Memory B cell (primary cell): ENCODE measurements at regions not wholly inside any gene's neighbourhood (a gene's known extent, or its start where the extent isn't known, plus 50 kb on each side); places are given as distances from the start of the nearest gene placed in this dataset.
"Not testable (repeated sequence)": the region's sequence is repeated elsewhere in the genome, so short reads cannot be mapped to it uniquely, and the experiment has no call there.

Experiments
- ATAC-seq: fragments of 150-1000 bp; cut with Tn5 transposase; 2 replicates; pipeline ENCODE4 v1.10.0; 2021; ENCODE audit warnings: low read depth, mild to moderate bottlenecking, moderate library complexity
- DNase-seq, 2 donors: peaks; one replicate each; pipeline ENCODE4 v3.0.0; 2022; ENCODE audit warnings: low spot score in 2 of 2
- H3K27ac Mint-ChIP-seq: one replicate; pipeline ENCODE4 v1.8.0; 2022; ENCODE audit warnings: mild to moderate bottlenecking, moderate library complexity, mixed read lengths
- H3K27me3 Mint-ChIP-seq: one replicate; pipeline ENCODE4 v1.8.0; 2022; ENCODE audit warnings: mixed read lengths
- H3K36me3 Mint-ChIP-seq: one replicate; pipeline ENCODE4 v1.8.0; 2022; ENCODE audit warnings: mild to moderate bottlenecking, mixed read lengths
- H3K4me1 Mint-ChIP-seq: one replicate; pipeline ENCODE4 v1.8.0; 2022; ENCODE audit warnings: mixed read lengths
- H3K4me3 Mint-ChIP-seq: one replicate; pipeline ENCODE4 v1.8.0; 2022; ENCODE audit warnings: mild to moderate bottlenecking, moderate library complexity, mixed read lengths
- H3K9me3 Mint-ChIP-seq: one replicate; pipeline ENCODE4 v1.8.0; 2022; ENCODE audit warnings: mixed read lengths

GRCh38 chr6:139448051-139448649, 73.7 kb upstream of the CITED2 start:
- Mint-ChIP-seq H3K4me3 (no peak overlapping the region), H3K36me3 (peaks cover 10% of the 10 kb centered on the region), H3K27ac (peak overlapping the region; percentile 20), H3K4me1 (no peaks in the 10 kb centered on the region), H3K9me3 (no peaks in the 10 kb centered on the region), H3K27me3 (no peaks in the 10 kb centered on the region)
- DNase-seq (no peak), ATAC-seq (no peak)

- Mint-ChIP-seq H3K4me3 (no peak overlapping the region), H3K36me3 (peaks cover 10% of the 10 kb centered on the region)
- no peak for ATAC-seq
These were observed 73.2 kb upstream of the CITED2 start for GRCh38 chr6:139447656-139447975.

GRCh38 chr6:139446768-139447655, 72.6 kb upstream of the CITED2 start:
- no peaks in the 10 kb centered on the region for H3K27me3 Mint-ChIP-seq
- H3K4me1 Mint-ChIP-seq: no peaks in the 10 kb centered on the region
- no peak overlapping the region for H3K4me3 Mint-ChIP-seq
- DNase-seq (no peak), ATAC-seq (no peak)
- no peaks in the 10 kb centered on the region for H3K9me3 Mint-ChIP-seq
- H3K36me3 Mint-ChIP-seq: peaks cover 4% of the 10 kb centered on the region
- H3K27ac Mint-ChIP-seq: peak overlapping the region; percentile 13

More at GRCh38 chr6:139447656-139447975, 73.2 kb upstream of the CITED2 start:
- Mint-ChIP-seq H3K27ac (no peak overlapping the region), H3K9me3 (no peaks in the 10 kb centered on the region), H3K4me1 (no peaks in the 10 kb centered on the region), H3K27me3 (no peaks in the 10 kb centered on the region)
- DNase-seq: no peak

- Mint-ChIP-seq H3K4me3 (no peak overlapping the region), H3K9me3 (no peaks in the 10 kb centered on the region), H3K27me3 (no peaks in the 10 kb centered on the region), H3K27ac (no peak overlapping the region), H3K4me1 (no peaks in the 10 kb centered on the region), H3K36me3 (peaks cover 3% of the 10 kb centered on the region)
- DNase-seq (no peak), ATAC-seq (no peak)
These were observed 71.8 kb upstream of the CITED2 start for GRCh38 chr6:139446138-139446715.

GRCh38 chr6:139444273-139444787, 69.9 kb upstream of the CITED2 start:
- H3K4me1 Mint-ChIP-seq, H3K36me3 Mint-ChIP-seq, H3K27me3 Mint-ChIP-seq, DNase-seq, H3K4me3 Mint-ChIP-seq, H3K9me3 Mint-ChIP-seq, H3K27ac Mint-ChIP-seq, ATAC-seq: not testable (repeated sequence)

- Mint-ChIP-seq H3K36me3 (peaks cover 4% of the 10 kb centered on the region), H3K27me3 (no peaks in the 10 kb centered on the region), H3K9me3 (no peaks in the 10 kb centered on the region), H3K27ac (no peak overlapping the region), H3K4me3 (no peak overlapping the region), H3K4me1 (no peaks in the 10 kb centered on the region)
- ATAC-seq (no peak), DNase-seq (no peak)
These were observed 69.0 kb upstream of the CITED2 start for GRCh38 chr6:139443231-139444112.

- ATAC-seq (no peak), DNase-seq (no peak)
- no peaks in the 10 kb centered on the region for H3K4me1 Mint-ChIP-seq
These were observed 67.8 kb upstream of the CITED2 start for GRCh38 chr6:139442188-139442671.

GRCh38 chr6:139439349-139439748, 64.9 kb upstream of the CITED2 start:
- DNase-seq (no peak), ATAC-seq (no peak)
- no peak overlapping the region for H3K27ac Mint-ChIP-seq
- H3K4me3 Mint-ChIP-seq: no peak overlapping the region
- H3K27me3 Mint-ChIP-seq: no peaks in the 10 kb centered on the region
- H3K4me1 Mint-ChIP-seq: no peaks in the 10 kb centered on the region
- peaks cover 5% of the 10 kb centered on the region for H3K36me3 Mint-ChIP-seq
- H3K9me3 Mint-ChIP-seq: no peaks in the 10 kb centered on the region

More at GRCh38 chr6:139442188-139442671, 67.8 kb upstream of the CITED2 start:
- H3K9me3 Mint-ChIP-seq: no peaks in the 10 kb centered on the region
- H3K36me3 Mint-ChIP-seq: peaks cover 7% of the 10 kb centered on the region
- no peak overlapping the region for H3K27ac Mint-ChIP-seq
- no peak overlapping the region for H3K4me3 Mint-ChIP-seq
- no peaks in the 10 kb centered on the region for H3K27me3 Mint-ChIP-seq

GRCh38 chr6:139438775-139439174, 64.3 kb upstream of the CITED2 start:
- H3K9me3 Mint-ChIP-seq: no peaks in the 10 kb centered on the region
- no peak overlapping the region for H3K27ac Mint-ChIP-seq
- H3K27me3 Mint-ChIP-seq: no peaks in the 10 kb centered on the region
- no peak overlapping the region for H3K4me3 Mint-ChIP-seq
- DNase-seq (no peak), ATAC-seq (no peak)
- no peaks in the 10 kb centered on the region for H3K4me1 Mint-ChIP-seq
- H3K36me3 Mint-ChIP-seq: peaks cover 5% of the 10 kb centered on the region

GRCh38 chr6:139436957-139437348, 62.5 kb upstream of the CITED2 start:
- Mint-ChIP-seq H3K27ac (no peak overlapping the region), H3K27me3 (no peaks in the 10 kb centered on the region), H3K4me1 (peaks cover 3% of the 10 kb centered on the region), H3K4me3 (no peak overlapping the region), H3K9me3 (peaks cover 3% of the 10 kb centered on the region), H3K36me3 (peaks cover 12% of the 10 kb centered on the region)
- DNase-seq: no peak
- no peak for ATAC-seq

GRCh38 chr6:139436200-139436956, 61.9 kb upstream of the CITED2 start:
- Mint-ChIP-seq H3K27ac (no peak overlapping the region), H3K4me1 (peaks cover 3% of the 10 kb centered on the region), H3K4me3 (no peak overlapping the region), H3K9me3 (peaks cover 3% of the 10 kb centered on the region), H3K27me3 (no peaks in the 10 kb centered on the region), H3K36me3 (peaks cover 18% of the 10 kb centered on the region)
- DNase-seq: no peak
- ATAC-seq: no peak

- DNase-seq (no peak), ATAC-seq (no peak)
- Mint-ChIP-seq H3K9me3 (peaks cover 5% of the 10 kb centered on the region), H3K4me1 (peaks cover 3% of the 10 kb centered on the region), H3K27ac (no peak overlapping the region), H3K4me3 (no peak overlapping the region), H3K27me3 (no peaks in the 10 kb centered on the region), H3K36me3 (peaks cover 24% of the 10 kb centered on the region)
These were observed 59.4 kb upstream of the CITED2 start for GRCh38 chr6:139433631-139434419.
